GM18520 (cell line): ENCODE measurements at regions not wholly inside any gene's neighbourhood (a gene's known extent, or its start where the extent isn't known, plus 50 kb on each side); places are given as distances from the start of the nearest gene placed in this dataset.

ENCODE experiments used
- ATAC-seq: cut with Tn5 transposase; IDR thresholded peaks from one replicate; pipeline ENCODE4 v1.9.1; 2021; ENCODE audit not compliant: unreplicated experiment

DNA sequence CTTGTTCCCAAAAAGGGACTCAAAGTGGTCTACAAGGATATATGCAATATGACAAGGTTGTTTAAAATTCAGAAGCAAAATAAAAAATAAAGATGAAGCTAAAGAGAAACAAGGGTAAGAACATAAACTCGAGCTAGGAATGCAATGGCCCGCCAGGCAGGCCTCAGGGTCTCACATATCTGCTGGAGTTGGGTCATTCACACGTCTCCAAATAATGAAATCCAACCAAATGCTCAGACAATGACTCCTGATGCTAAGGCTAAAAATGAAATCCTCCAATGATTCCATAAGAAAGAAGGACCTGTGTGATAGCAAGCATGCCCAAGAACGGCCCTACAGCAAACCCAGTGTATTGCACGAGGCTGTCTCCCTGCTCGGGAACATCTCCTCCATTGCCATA lies 153.3 kb upstream of the ETS2 start:
- no peak for ATAC-seq

DNA sequence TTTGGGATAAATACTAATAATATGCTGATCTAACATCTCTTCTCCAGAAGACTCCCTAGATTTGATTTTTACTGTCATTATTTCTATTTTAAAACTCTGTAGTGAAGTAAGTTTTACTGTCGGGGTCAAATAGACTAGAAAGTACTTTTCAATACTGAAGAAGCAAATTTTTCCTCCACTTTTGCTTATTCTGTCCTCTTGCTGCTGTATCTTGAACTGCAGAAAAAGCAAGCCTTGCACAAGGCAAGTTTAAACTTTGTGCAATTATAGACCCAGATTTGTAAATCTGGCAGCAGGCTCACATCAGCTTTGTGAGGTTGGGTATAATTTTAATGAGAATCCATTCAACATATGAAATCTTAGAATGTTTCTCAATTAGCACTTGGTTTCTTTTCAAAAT lies 151.1 kb upstream of the ETS2 start:
- ATAC-seq = no peak

DNA sequence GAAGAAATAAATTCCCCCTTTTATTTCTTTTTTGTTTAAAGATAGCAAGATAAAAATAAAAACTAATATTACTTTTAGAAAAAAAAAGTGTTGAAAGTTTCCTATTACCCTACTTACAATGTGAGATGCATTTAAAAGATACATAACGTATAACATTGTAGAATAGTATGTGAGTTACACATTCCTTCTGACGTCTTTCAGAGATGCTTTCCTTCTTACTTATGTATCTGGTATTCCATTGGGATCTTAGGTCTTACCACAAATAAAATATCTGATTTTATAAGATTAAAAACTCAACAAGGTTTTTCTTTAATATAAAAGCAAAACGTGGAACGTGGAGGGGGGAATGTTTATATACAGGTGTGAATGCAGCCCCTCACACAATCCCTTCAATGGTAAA lies 147.2 kb upstream of the ETS2 start:
- no peak for ATAC-seq

DNA sequence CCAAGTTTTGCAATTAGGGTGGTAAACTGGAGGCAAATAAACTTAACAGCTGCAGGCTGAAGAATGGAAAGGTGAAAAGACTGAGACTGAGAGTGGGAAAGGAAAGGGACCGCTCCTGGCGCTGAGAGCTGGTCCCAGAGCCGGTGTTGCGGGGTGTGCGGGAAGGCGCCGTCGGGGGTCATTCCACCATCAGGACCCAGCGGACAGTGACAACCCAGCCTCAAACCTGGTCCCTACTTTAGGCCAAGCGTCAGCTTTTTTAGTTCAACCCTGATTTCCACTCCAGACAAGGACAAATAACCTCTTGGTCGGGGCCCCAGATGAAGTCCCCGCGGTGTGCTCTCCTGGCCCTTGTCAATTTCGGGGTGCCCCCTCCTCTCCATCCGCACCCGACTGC lies 145.8 kb upstream of the ETS2 start:
- ATAC-seq = no peak

DNA sequence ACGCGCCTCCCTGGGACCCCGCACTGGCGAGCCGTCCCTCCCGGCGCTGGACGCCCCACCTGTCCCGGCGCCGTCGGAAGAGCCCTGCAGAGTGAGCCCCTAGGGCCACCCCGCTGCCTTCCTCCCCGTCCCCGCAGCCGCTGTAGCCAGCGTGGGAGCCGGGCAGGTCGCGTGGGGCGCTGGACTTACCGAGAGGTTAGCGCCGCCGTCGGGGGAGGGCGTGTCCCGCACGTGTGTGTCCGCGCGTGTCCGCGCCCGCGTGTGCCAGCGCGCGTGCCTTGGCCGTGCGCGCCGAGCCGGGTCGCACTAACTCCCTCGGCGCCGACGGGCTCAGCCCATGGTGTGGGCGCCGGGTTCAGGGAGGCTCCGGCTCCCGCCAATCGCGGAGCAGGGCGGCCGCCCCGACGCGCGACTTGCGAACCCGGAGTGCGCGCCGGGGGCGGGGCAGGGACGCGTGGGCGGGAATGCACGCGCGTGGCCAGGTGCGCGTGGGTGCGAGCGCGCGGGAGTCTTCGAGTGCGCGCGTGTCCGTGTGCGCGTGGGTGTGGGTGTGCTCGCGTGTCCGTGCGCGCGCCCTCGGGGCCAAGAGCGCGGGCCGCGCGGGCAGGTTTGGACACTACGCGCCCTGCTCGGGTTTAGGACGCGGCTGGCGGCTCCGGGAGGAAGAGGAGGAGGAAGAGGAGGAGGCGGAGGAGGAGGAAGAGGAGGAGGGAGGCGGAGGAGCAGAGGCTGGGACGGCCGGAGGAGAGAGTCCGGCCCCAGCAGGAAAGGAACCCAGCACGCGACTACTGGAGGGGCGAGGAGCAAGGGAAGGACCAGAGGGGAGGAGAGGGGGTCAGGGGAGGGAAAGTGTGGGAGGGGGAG lies 145.2 kb upstream of the ETS2 start:
- no peak for ATAC-seq

DNA sequence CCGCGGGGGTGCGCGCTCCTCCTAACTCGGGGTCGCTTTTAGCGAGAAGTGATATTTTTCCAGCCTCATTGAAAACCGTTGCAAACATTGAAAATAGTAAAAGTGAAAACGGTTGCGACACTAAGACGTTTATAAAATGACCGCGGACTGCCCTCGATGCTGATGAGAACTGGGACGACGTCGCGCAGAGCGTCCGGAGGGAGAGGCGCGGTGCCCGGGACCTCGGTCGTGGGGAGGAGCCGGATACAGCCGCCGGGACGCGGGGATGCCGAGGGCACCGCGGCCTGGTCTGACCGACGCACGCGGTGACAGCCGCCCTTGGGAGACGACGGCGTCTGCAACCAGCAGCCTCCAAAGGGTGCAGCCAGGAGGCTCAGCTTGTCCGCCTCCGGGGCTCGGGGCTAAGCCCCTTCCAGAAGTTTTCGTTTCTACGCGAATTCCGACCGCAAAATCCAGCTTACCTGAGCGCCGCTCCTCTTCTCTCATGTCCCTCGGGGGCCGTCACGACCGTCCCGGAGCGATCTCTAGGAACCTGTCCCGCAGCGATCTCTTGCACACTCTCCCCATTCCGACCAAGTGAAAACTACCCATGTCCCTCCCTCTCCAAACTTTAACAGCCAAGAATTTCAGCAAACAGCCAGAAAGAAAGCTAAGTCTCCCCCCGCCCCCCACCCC lies 144.4 kb upstream of the ETS2 start:
- no peak for ATAC-seq

DNA sequence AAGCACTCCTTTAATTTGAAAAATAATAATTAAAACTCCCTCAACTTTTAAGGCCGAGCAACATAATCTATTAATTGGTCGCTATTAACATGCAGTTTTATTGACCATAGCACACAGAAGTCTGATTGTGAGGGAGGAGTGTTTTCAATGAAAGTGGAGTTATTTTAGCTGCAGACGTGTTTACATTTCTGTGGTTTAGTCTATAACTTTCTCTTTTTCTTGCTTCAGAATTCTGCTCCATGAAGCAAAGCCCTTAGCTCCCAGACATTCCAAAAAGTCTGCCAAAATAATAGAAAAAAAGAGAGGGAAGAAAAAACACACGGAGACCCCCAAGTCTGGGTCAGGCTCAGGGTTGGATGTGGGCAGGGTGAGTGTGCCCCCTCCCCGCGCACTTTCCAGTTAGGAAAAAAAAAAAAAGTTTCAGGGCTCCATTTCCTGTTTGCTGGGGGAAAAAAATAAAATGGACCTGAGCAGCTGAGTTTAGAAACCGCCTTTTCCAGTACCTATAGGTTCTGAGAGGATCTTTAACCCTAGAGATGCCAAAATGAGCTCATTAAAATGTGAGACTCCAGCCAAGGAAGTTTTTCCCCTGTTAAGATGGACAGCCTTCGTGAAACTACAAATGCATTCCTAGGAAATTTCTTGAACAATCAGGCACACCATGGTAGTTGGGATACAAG lies 143.7 kb upstream of the ETS2 start:
- ATAC-seq = no peak

DNA sequence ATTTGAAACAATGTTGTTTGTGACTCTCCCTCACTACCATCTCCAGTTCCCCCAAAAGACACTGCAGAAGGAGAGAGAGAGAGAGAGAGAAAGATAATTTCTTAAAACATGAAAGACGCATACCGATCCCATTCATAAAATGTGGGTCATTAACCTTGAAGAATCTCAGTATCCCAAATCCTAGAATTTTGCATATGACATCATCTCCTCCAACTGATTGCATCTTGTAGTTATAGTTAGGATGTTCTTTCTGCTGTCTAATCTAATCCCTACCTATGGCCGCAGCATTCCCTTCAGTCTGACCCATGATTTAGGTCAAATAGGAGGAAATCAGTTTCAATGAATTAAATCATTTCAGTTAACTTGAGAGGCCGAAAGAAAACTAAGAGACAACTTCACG lies 142.4 kb upstream of the ETS2 start:
- ATAC-seq = no peak

DNA sequence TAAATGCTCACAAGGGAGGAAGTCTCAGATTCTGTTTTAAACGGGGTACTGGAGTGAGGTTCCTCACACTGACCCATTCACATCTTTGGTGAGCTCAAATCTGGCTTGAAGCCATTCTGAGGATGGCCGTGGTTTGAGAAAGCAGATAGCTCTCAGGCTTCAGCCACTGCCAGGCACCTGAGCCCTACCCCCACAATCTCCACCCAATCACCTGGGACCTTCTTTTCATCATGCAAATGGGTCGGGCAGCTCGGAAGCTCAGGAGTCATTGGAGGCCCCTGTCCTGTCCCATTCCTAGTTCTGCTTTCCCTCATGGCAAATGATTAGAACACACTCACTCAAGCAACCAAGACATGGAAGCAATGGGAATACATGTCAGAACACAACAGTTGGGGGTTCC lies 141.4 kb upstream of the ETS2 start:
- no peak for ATAC-seq

DNA sequence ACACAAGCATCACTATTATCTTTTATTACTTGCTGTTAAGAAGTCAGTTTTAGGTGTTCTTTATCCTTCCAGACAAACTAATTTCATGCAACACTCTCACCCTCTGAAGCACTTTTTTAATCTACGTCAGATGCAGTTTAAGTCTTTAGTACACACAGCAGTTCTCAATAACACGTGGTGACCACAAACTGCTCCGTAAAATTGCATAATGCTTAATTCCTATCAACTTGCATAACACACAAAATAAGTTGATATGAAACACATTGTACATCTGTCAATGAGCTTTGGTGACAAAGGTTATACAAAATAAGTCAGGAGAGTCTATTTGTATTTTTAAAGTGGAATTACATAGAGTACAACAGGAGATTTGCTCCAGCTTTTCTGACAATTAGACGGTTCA lies 140.9 kb upstream of the ETS2 start:
- ATAC-seq = no peak

DNA sequence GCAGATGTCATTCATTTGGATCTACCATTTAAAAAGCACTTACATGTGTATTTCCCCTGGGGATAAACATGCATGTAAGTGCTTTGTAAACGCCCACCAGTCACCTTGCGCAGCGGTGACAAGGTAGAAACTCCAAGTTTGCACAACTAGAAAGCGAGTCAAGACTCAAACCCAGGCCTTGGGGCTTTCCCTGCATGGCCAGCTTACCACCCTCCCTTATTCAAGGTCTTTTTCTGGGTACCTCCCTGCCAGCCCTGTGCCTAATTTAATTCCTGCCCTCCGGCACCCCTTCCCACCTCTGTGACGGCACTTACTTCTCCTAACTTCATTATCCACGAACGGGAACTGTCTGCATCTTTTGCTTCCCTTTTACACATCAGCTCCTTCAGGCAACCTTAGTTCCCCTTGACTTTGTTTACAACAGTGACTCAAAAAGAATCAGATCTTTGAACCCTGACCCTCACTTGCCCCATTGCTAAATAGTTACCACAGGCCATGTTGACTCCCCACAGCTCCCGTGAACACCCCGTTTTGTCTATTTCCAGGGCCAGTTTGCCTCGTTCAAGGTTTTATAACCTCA lies 138.3 kb upstream of the ETS2 start:
- no peak for ATAC-seq

DNA sequence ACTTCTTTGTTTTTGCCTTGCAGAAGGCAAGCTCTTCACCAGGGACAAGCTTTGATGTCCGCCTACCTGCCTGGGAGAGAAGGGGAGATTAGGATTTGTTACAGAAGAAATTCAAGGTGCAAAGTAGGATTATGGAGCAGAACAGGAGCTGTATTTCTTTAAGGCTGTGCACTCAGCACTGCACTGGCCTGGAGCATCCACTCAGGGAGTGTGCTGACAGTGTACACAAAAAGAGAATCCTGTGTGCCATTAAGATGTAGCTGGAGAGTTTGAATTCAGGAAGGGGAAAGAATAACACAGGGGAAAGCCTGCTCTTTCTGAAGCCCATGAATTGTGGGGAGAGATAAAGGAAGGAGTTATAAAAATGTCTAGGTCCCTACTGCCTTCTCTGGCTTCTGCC lies 137.7 kb upstream of the ETS2 start:
- no peak for ATAC-seq

DNA sequence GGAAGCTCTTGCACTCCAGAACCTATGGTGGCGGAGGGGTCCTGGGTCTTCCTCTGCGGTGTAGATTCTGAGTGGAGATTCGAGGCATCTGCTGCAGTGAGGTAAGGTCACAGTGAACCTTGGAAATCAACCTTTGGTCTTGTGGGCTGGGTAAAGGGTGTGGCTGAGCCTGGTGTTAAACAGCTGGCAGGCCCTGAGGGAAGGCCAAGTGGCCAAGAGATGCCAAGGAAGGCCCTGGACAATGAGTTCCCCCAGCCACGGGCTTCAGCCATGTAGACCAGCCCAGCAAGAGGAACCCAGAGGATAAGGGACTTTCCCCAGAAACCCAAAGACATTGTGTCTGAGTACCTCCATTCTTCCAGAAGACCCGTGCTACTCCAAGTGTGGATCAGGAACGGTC lies 137.2 kb upstream of the ETS2 start:
- no peak for ATAC-seq

DNA sequence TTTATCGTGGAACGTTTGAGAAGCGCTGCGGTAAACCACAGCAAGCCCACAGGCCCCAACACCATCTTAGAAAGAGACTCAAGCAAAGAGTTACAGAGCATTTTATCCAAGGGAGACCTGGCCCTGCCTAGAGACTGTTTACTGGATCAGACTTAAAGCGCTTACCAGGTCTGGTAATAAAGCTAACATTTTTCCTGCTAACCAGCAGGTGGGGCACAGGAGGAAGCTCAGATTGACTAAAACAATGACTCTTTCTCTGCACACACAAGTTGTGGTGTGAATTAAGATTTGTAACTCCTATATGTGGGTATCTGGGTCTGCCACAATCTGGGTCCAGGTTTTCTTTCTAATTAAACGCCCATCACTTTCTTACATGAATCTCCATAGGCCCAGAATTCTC lies 136.5 kb upstream of the ETS2 start:
- no peak for ATAC-seq

DNA sequence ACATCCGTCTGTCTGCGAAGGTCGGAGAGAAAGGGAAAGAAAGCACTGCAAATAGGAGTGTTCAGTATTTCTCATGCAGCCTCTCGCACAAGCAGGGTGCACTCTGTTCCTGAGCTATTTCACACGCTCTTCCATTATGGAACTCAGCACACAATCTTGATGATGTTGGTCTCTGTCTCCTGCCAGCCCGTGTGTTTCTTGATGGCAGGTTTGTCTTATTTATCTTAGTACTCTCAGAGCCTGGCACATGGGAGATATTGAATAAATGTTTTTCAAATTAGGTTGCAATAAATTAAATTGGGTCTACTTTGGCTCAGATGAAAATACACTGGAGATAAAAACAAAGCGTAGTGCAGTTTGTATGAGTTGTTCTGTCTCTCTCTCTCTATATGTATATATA lies 134.9 kb upstream of the ETS2 start:
- no peak for ATAC-seq

DNA sequence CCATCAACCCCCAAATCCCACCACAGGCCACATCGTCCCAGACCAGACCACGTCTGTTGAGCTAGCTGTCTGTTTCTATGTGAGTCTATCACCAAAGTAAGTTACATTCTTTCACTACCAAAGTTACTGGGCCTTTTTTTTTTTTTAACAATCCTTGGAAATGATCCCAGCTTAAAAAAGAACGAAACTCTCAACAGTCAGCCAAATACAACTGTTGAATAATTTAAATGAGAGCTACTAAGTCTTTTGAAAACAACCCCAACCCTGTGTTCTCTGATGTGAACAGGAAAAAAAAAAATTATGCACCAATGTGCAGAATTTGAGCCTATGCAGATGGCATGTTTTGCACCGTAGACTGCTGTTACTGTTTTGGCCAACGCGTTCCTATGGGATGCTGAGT lies 134.0 kb upstream of the ETS2 start:
- ATAC-seq = no peak

DNA sequence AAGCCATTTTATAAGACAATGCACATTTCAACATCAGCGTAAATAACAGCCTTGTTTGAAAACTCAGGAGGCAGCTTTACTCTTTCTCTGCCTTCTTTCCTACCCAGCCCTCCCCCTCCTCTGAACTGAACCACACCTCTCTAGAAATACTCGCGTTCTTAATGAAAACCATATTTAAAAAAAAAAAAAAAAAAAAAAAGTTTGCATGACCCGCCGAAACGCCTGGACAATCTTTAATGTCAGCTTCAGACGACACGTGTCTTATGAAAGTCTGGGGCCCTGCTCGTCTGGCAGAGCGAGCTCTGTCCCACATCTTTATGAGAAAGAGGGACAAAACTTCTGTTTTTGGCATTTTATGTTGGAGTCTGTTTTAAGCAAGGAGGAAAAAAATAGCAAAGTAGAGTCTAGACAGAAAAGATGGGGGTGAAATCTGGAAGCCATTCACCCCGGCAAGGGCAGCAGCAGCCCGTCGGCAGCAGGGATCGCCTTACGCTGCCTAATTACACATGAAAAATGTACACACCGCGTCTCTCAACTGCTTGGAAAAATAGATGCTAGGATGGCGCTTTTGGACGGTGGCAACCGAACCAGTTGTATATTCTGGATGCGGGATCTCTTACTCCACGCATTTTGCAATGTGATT lies 130.4 kb upstream of the ETS2 start:
- no peak for ATAC-seq

DNA sequence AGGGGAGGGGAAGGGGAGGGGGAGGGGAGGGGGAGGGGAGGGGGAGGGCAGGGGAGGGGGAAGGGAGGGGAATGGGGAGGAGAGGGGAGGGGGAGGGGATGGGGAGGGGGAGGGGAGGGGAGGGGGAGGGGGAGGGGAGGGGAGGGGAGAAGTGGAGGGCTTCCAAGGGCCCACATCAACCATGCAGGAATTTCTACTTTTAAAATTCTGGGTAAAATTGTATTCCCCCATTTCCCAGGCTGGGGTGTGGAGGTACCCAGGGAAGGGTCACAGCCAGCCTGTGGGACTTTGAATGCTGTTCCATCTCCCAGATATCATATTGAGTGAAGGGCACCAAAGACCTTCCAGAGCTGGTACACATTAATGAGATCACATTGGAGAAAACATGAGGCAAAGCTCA lies 126.9 kb upstream of the ETS2 start:
- no peak for ATAC-seq

DNA sequence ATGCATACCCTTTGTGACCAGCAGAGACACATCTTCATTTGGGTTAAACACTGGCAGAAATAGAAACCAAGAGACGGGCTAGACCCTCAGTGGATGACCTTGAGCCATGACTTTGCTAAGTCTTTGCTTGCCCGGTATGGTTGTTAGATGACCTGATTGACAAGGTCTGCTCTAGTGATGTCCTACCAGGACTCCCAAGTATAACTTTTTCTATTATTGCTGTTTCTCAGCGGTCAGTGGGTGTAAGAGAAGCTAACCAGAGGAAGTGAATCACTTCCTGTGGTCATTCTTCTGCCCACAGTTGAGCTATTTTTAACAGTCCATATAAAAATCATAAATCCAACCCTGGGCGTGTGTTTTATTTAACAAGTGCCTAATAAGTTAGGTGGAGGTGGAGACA lies 126.2 kb upstream of the ETS2 start:
- ATAC-seq = peak; percentile 60

DNA sequence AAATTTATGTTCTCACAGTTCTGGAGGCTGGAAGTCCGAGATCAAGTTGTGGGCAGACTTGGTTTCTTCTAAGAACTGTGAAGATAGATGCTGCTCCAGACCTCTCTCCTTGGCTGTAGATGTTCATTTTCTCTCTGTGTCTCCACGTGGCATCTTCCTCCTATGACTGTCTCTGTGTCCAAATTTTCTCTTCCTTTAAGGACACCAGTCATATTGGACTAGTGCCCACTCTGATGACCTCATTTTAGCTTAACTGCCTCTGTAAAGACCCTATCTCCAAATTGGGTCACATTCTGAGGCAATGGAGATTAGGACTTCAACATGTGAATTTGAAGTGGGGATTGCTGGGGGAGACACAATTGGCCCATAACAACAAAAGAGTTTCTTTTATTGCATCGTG lies 125.3 kb upstream of the ETS2 start:
- no peak for ATAC-seq

DNA sequence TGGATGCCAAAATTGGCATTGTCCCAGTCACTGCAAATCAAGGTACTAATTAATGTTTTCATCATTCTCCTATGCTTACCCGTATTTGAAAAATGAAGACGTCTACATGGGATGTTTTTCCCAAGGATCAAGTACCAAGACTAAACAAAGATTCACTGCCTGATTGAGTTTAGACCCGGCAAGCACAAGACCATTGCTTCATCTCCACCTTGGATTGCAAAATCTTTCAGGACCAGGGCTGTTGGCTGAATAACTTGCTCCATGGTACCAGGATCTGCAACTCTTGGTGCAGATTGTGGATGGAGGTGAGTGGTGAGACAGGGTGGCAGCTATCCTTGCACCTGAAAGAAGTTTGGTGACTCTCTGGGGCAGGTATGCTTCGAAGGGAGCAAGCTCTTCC lies 122.5 kb upstream of the ETS2 start:
- ATAC-seq = no peak
